ENCODE measurements at regions not wholly inside any gene's neighbourhood (a gene's known extent, or its start where the extent isn't known, plus 50 kb on each side); places are given as distances from the start of the nearest gene placed in this dataset.

- TF ChIP-seq POLR2A (IDR thresholded peaks at IDR 0.05) (no peak), CTCF (IDR thresholded peaks at IDR 0.05) (no peak)
- Histone ChIP-seq H3K4me1 (peaks cover 12% of the 10 kb centered on the region), H3K27me3 (no peaks in the 10 kb centered on the region), H3K9me3 (no peaks in the 10 kb centered on the region), H3K4me3 (no peak overlapping the region), H3K36me3 (ENCODE audit: low read depth, missing control alignments) (no peaks in the 10 kb centered on the region), H3K27ac (peak overlapping the region in 1 of 2 donors; percentile 56)
- intact Hi-C loops (cut with DNase I; ENCODE audit: low total_unique reads): no loop called here
- no peak for DNase-seq
- WGBS, 2 donors: 72 to 82% methylated on average over 13 to 16 of the region's 16 CpGs
These were observed 88.0 kb upstream of the F3 start for GRCh38 chr1:94629259-94630181.

GRCh38 chr1:94628499-94628843 is 86.9 kb upstream of the F3 start:
- H3K4me3 ChIP-seq: no peak overlapping the region
- no peaks in the 10 kb centered on the region for H3K9me3 ChIP-seq
- no peak for DNase-seq
- no peaks in the 10 kb centered on the region for H3K36me3 ChIP-seq (ENCODE audit: low read depth, missing control alignments)
- no peaks in the 10 kb centered on the region for H3K27me3 ChIP-seq
- H3K27ac ChIP-seq: no peak overlapping the region
- TF ChIP-seq CTCF (IDR thresholded peaks at IDR 0.05) (no peak), POLR2A (IDR thresholded peaks at IDR 0.05) (no peak)
- H3K4me1 ChIP-seq: peaks cover 3% of the 10 kb centered on the region
- 78 to 87% methylated on average over 5 to 6 of the region's 6 CpGs for WGBS, 2 donors
- intact Hi-C loops (cut with DNase I; ENCODE audit: low total_unique reads): no loop called here

- peaks cover 4% of the 10 kb centered on the region for H3K4me1 ChIP-seq
- DNase-seq: no peak
- no peaks in the 10 kb centered on the region for H3K27me3 ChIP-seq
- intact Hi-C loops (cut with DNase I; ENCODE audit: low total_unique reads): no loop called here
- no peaks in the 10 kb centered on the region for H3K9me3 ChIP-seq
- no peak overlapping the region for H3K27ac ChIP-seq
- no peak for TF ChIP-seq CTCF (IDR thresholded peaks at IDR 0.05)
- H3K4me3 ChIP-seq: no peak overlapping the region
- 75 to 91% methylated on average over 7 to 10 of the region's 10 CpGs for WGBS, 2 donors
- H3K36me3 ChIP-seq (ENCODE audit: low read depth, missing control alignments): no peaks in the 10 kb centered on the region
These were observed 86.4 kb upstream of the F3 start for GRCh38 chr1:94627771-94628498.

- Histone ChIP-seq H3K27me3 (no peaks in the 10 kb centered on the region), H3K36me3 (ENCODE audit: low read depth, missing control alignments) (no peaks in the 10 kb centered on the region), H3K9me3 (no peaks in the 10 kb centered on the region), H3K4me3 (no peak overlapping the region), H3K4me1 (peaks cover 11% of the 10 kb centered on the region), H3K27ac (no peak overlapping the region)
- DNase-seq: no peak
- 89 to 96% methylated on average over 7 to 8 of the region's 8 CpGs for WGBS, 2 donors
- TF ChIP-seq CTCF (IDR thresholded peaks at IDR 0.05) (no peak), POLR2A (IDR thresholded peaks at IDR 0.05) (no peak)
- intact Hi-C loops (cut with DNase I; ENCODE audit: low total_unique reads): no loop called here
These were observed 82.6 kb upstream of the F3 start for GRCh38 chr1:94624203-94624602.

All from testis (tissue), 2 donors.